ENCODE measurements at regions not wholly inside any gene's neighbourhood (a gene's known extent, or its start where the extent isn't known, plus 50 kb on each side); places are given as distances from the start of the nearest gene placed in this dataset.
"Not testable (repeated sequence)": the region's sequence is repeated elsewhere in the genome, so short reads cannot be mapped to it uniquely, and the experiment has no call there.

DNA sequence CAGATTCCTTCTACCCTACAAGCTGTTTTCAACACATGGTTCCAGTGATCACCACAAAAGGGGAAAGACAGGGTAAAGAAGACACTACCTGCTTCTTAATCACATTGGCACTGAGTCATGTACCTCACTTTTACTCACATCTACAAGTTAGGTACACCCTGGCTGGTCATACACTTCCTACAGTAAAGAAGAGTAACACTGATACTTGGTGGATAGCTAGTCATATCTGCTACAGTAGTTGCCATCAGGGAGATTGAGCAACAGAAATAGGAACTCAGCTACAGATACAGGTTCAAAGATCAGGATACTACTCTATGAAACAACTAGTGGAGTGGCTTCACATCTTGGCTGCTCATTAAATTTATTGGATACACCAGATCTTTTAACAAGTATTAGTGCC lies 105.4 kb upstream of the DIAPH2 start:
- Histone ChIP-seq H4K20me1 (ENCODE audit: insufficient read depth, low read length) (no peaks in the 10 kb centered on the region), H3K9me3 (replicated peaks; ENCODE audit: insufficient read depth, low read length) (no peaks in the 10 kb centered on the region), H3K4me3 (ENCODE audit: low read length) (no peak overlapping the region), H3K9ac (ENCODE audit: low read length) (no peak overlapping the region), H3K36me3 (replicated peaks; ENCODE audit: insufficient read depth, low read length) (no peaks in the 10 kb centered on the region), H3F3A (ENCODE audit: insufficient read depth, low read length) (peaks cover 14% of the 10 kb centered on the region), H2AFZ (ENCODE audit: low read length) (peak overlapping the region; percentile 56), H3K4me2 (ENCODE audit: low read depth, low read length) (peak overlapping the region; percentile 59), H3K79me2 (ENCODE audit: low read length) (no peaks in the 10 kb centered on the region), H3K27ac (ENCODE audit: low read length) (peak overlapping the region; percentile 40; the same call in 1 of the 2 replicates), H3K4me1 (ENCODE audit: low read length) (peaks cover 27% of the 10 kb centered on the region), H3K27me3 (replicated peaks; ENCODE audit: insufficient read depth, low read length) (no peaks in the 10 kb centered on the region), H3K9me2 (replicated peaks; ENCODE audit: insufficient read depth, low read length) (no peaks in the 10 kb centered on the region)
- DNase-seq = peak; percentile 17
- TF ChIP-seq, protein P1, sequence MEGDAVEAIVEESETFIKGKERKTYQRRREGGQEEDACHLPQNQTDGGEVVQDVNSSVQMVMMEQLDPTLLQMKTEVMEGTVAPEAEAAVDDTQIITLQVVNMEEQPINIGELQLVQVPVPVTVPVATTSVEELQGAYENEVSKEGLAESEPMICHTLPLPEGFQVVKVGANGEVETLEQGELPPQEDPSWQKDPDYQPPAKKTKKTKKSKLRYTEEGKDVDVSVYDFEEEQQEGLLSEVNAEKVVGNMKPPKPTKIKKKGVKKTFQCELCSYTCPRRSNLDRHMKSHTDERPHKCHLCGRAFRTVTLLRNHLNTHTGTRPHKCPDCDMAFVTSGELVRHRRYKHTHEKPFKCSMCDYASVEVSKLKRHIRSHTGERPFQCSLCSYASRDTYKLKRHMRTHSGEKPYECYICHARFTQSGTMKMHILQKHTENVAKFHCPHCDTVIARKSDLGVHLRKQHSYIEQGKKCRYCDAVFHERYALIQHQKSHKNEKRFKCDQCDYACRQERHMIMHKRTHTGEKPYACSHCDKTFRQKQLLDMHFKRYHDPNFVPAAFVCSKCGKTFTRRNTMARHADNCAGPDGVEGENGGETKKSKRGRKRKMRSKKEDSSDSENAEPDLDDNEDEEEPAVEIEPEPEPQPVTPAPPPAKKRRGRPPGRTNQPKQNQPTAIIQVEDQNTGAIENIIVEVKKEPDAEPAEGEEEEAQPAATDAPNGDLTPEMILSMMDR (IDR thresholded peaks at IDR 0.05; ENCODE audit: low read length) = no peak
- TF ChIP-seq EZH2phosphoT487 (IDR thresholded peaks at IDR 0.05; ENCODE audit: low read length) = no peak
- no peak for TF ChIP-seq EZH2 (optimal IDR thresholded peaks at IDR 0.05; ENCODE audit: low read depth, low read length)

DNA sequence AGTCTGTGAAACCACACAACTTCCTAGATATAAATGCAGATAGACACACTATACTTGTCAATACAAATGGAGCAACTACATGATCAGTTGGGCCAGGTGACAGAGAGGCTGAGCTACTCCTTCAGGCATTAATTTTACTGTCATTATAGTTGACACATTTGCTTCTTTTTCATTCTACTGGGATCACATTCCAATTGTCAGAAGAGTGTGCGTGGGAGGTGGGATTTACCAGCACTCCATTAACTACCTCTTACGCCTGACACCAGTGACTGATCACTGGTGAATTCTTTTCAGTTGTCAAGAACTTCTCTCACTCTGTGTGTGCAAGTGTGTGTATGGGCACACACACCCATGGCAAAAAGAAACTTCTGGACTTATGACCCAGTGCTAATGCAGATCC lies 94.2 kb upstream of the DIAPH2 start:
- no peak for TF ChIP-seq EZH2phosphoT487 (IDR thresholded peaks at IDR 0.05; ENCODE audit: low read length)
- H4K20me1 ChIP-seq (ENCODE audit: insufficient read depth, low read length) = no peaks in the 10 kb centered on the region
- no peaks in the 10 kb centered on the region for H3K9me2 ChIP-seq (replicated peaks; ENCODE audit: insufficient read depth, low read length)
- H3K9me3 ChIP-seq (replicated peaks; ENCODE audit: insufficient read depth, low read length) = no peaks in the 10 kb centered on the region
- no peak overlapping the region for H3K4me2 ChIP-seq (ENCODE audit: low read depth, low read length)
- H3K79me2 ChIP-seq (ENCODE audit: low read length) = no peaks in the 10 kb centered on the region
- no peak for DNase-seq
- H3K36me3 ChIP-seq (replicated peaks; ENCODE audit: insufficient read depth, low read length) = no peaks in the 10 kb centered on the region
- H3K4me3 ChIP-seq (ENCODE audit: low read length) = no peak overlapping the region
- no peak overlapping the region for H2AFZ ChIP-seq (ENCODE audit: low read length)
- no peaks in the 10 kb centered on the region for H3K4me1 ChIP-seq (ENCODE audit: low read length)
- no peak overlapping the region for H3K9ac ChIP-seq (ENCODE audit: low read length)
- no peak overlapping the region for H3K27ac ChIP-seq (ENCODE audit: low read length)
- H3K27me3 ChIP-seq (replicated peaks; ENCODE audit: insufficient read depth, low read length) = no peaks in the 10 kb centered on the region
- H3F3A ChIP-seq (ENCODE audit: insufficient read depth, low read length) = no peaks in the 10 kb centered on the region

DNA sequence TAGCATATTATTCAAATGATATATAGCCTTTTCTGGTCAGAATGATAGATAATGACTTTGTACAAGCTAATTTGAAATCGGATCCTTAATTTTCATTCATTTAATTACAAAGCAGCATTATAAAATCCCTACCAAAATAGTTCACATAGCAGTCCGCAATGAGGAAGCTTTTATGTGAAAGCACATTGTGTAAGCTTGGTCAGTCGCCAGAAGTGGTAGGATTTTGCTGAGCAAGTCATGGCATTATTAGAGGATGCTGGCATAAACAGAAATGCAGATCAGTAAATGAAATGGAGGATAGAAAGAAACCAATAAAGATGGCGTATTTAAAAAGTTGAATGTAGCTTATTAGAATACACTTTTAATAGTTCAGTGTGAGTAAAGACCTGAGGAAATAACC lies 93.2 kb upstream of the DIAPH2 start:
- no peak for DNase-seq
- H3K27me3 ChIP-seq (replicated peaks; ENCODE audit: insufficient read depth, low read length) = no peaks in the 10 kb centered on the region
- TF ChIP-seq, protein P1 (IDR thresholded peaks at IDR 0.05; ENCODE audit: low read length) = no peak
- TF ChIP-seq EZH2phosphoT487 (IDR thresholded peaks at IDR 0.05; ENCODE audit: low read length) = no peak
- TF ChIP-seq EZH2 (optimal IDR thresholded peaks at IDR 0.05; ENCODE audit: low read depth, low read length) = no peak

DNA sequence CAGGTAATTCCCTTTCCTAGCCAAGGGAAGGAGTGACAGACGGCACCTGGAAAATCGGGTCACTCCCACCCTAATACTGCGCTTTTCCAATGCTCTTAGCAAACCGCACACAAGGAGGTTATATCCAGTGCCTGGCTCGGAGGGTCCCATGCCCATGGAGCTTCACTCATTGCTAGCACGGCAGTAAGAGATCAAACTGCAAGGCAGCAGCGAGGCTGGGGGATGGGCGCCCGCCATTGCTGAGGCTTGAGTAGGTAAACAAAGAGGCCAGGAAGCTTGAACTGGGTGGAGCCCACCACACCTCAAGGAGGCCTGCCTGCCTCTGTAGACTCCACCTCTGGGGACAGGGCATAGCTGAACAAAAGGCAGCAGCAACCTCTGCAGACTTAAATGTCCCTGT lies 86.8 kb upstream of the DIAPH2 start:
- not testable (repeated sequence) for H3K4me1 ChIP-seq (ENCODE audit: low read length); H3K36me3 ChIP-seq (replicated peaks; ENCODE audit: insufficient read depth, low read length); H3K9me2 ChIP-seq (replicated peaks; ENCODE audit: insufficient read depth, low read length); DNase-seq; H3K27me3 ChIP-seq (replicated peaks; ENCODE audit: insufficient read depth, low read length); H3K9me3 ChIP-seq (replicated peaks; ENCODE audit: insufficient read depth, low read length); H3K9ac ChIP-seq (ENCODE audit: low read length); H3K79me2 ChIP-seq (ENCODE audit: low read length); H3K4me3 ChIP-seq (ENCODE audit: low read length); H3F3A ChIP-seq (ENCODE audit: insufficient read depth, low read length); H3K4me2 ChIP-seq (ENCODE audit: low read depth, low read length); H3K27ac ChIP-seq (ENCODE audit: low read length); H4K20me1 ChIP-seq (ENCODE audit: insufficient read depth, low read length); H2AFZ ChIP-seq (ENCODE audit: low read length)

More for the DNA sequence above, 93.2 kb upstream of the DIAPH2 start:
- no peaks in the 10 kb centered on the region for H4K20me1 ChIP-seq (ENCODE audit: insufficient read depth, low read length)
- H3K79me2 ChIP-seq (ENCODE audit: low read length) = no peaks in the 10 kb centered on the region
- no peaks in the 10 kb centered on the region for H3F3A ChIP-seq (ENCODE audit: insufficient read depth, low read length)
- H3K4me3 ChIP-seq (ENCODE audit: low read length) = no peak overlapping the region
- no peaks in the 10 kb centered on the region for H3K9me2 ChIP-seq (replicated peaks; ENCODE audit: insufficient read depth, low read length)
- no peaks in the 10 kb centered on the region for H3K4me1 ChIP-seq (ENCODE audit: low read length)
- H3K4me2 ChIP-seq (ENCODE audit: low read depth, low read length) = no peak overlapping the region
- no peak overlapping the region for H3K9ac ChIP-seq (ENCODE audit: low read length)
- no peak overlapping the region for H2AFZ ChIP-seq (ENCODE audit: low read length)
- H3K36me3 ChIP-seq (replicated peaks; ENCODE audit: insufficient read depth, low read length) = no peaks in the 10 kb centered on the region
- no peak overlapping the region for H3K27ac ChIP-seq (ENCODE audit: low read length)
- no peaks in the 10 kb centered on the region for H3K9me3 ChIP-seq (replicated peaks; ENCODE audit: insufficient read depth, low read length)

Measured in MM.1S (cell line).